H1 (cell line): ENCODE measurements at regions not wholly inside any gene's neighbourhood (a gene's known extent, or its start where the extent isn't known, plus 50 kb on each side); places are given as distances from the start of the nearest gene placed in this dataset.

Experiments used
- CBX5 ChIP-seq: fragments of 300-800, 300-1000 bp; sonication (generic); IDR thresholded peaks from 2 replicates; pipeline ENCODE4 v1.7.1; 2016; ENCODE audit warnings: antibody characterized with exemption, low read length, low read depth
- GABPA ChIP-seq: IDR thresholded peaks from 2 replicates; pipeline ENCODE4 v1.6.1; 2011; ENCODE audit warnings: mild to moderate bottlenecking, low read length, moderate library complexity, borderline replicate concordance; ENCODE audit not compliant: insufficient read depth
- KDM4A ChIP-seq: IDR thresholded peaks from one replicate; pipeline ENCODE4 v1.7.1; 2012; ENCODE audit warnings: low read depth, mild to moderate bottlenecking, moderate library complexity, low read length, inconsistent platforms; ENCODE audit not compliant: severe bottlenecking
- NRF1 ChIP-seq: IDR thresholded peaks from 2 replicates; pipeline ENCODE4 v1.6.1; 2011; ENCODE audit warnings: mild to moderate bottlenecking, low read depth, low read length, improper control_type of control experiment
- SAP30 ChIP-seq: fragments of 300-600 bp; sonication (generic); IDR thresholded peaks from 2 replicates; pipeline ENCODE4 v1.7.1; 2012; ENCODE audit warnings: low read length, moderate library complexity, mild to moderate bottlenecking, inconsistent platforms; ENCODE audit not compliant: insufficient read depth, insufficient replicate concordance
- YY1 ChIP-seq: IDR thresholded peaks from 2 replicates; pipeline ENCODE4 v1.6.1; 2011; ENCODE audit warnings: low read depth, mild to moderate bottlenecking, low read length
- TF ChIP-seq, protein P1 (sequence below): fragments of 300-600 bp; sonication (generic); IDR thresholded peaks from 2 replicates; pipeline ENCODE4 v1.7.1; 2012; ENCODE audit warnings: low read length, moderate library complexity, mild to moderate bottlenecking, inconsistent platforms; ENCODE audit not compliant: insufficient replicate concordance

DNA sequence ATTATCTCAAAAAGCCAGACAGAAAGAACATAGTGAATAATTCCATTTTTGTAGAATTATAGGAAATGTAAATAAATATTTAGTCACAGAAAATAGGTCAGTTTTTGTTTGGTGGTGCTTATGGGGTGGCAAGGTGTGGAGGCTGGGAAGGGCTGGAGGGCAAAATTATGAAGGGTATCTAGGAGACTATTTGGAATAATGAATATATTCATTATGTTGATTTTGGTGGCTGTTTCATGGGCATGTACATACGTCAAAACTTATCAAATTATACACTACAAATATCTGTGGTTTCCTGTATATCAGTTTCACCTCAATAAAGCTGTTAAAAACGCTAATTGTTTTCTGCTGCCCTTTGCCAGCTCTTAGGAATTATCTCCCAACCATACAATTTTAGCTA, 298.7 kb upstream of the GOLIM4 start (continued):
- TF ChIP-seq, protein P1, sequence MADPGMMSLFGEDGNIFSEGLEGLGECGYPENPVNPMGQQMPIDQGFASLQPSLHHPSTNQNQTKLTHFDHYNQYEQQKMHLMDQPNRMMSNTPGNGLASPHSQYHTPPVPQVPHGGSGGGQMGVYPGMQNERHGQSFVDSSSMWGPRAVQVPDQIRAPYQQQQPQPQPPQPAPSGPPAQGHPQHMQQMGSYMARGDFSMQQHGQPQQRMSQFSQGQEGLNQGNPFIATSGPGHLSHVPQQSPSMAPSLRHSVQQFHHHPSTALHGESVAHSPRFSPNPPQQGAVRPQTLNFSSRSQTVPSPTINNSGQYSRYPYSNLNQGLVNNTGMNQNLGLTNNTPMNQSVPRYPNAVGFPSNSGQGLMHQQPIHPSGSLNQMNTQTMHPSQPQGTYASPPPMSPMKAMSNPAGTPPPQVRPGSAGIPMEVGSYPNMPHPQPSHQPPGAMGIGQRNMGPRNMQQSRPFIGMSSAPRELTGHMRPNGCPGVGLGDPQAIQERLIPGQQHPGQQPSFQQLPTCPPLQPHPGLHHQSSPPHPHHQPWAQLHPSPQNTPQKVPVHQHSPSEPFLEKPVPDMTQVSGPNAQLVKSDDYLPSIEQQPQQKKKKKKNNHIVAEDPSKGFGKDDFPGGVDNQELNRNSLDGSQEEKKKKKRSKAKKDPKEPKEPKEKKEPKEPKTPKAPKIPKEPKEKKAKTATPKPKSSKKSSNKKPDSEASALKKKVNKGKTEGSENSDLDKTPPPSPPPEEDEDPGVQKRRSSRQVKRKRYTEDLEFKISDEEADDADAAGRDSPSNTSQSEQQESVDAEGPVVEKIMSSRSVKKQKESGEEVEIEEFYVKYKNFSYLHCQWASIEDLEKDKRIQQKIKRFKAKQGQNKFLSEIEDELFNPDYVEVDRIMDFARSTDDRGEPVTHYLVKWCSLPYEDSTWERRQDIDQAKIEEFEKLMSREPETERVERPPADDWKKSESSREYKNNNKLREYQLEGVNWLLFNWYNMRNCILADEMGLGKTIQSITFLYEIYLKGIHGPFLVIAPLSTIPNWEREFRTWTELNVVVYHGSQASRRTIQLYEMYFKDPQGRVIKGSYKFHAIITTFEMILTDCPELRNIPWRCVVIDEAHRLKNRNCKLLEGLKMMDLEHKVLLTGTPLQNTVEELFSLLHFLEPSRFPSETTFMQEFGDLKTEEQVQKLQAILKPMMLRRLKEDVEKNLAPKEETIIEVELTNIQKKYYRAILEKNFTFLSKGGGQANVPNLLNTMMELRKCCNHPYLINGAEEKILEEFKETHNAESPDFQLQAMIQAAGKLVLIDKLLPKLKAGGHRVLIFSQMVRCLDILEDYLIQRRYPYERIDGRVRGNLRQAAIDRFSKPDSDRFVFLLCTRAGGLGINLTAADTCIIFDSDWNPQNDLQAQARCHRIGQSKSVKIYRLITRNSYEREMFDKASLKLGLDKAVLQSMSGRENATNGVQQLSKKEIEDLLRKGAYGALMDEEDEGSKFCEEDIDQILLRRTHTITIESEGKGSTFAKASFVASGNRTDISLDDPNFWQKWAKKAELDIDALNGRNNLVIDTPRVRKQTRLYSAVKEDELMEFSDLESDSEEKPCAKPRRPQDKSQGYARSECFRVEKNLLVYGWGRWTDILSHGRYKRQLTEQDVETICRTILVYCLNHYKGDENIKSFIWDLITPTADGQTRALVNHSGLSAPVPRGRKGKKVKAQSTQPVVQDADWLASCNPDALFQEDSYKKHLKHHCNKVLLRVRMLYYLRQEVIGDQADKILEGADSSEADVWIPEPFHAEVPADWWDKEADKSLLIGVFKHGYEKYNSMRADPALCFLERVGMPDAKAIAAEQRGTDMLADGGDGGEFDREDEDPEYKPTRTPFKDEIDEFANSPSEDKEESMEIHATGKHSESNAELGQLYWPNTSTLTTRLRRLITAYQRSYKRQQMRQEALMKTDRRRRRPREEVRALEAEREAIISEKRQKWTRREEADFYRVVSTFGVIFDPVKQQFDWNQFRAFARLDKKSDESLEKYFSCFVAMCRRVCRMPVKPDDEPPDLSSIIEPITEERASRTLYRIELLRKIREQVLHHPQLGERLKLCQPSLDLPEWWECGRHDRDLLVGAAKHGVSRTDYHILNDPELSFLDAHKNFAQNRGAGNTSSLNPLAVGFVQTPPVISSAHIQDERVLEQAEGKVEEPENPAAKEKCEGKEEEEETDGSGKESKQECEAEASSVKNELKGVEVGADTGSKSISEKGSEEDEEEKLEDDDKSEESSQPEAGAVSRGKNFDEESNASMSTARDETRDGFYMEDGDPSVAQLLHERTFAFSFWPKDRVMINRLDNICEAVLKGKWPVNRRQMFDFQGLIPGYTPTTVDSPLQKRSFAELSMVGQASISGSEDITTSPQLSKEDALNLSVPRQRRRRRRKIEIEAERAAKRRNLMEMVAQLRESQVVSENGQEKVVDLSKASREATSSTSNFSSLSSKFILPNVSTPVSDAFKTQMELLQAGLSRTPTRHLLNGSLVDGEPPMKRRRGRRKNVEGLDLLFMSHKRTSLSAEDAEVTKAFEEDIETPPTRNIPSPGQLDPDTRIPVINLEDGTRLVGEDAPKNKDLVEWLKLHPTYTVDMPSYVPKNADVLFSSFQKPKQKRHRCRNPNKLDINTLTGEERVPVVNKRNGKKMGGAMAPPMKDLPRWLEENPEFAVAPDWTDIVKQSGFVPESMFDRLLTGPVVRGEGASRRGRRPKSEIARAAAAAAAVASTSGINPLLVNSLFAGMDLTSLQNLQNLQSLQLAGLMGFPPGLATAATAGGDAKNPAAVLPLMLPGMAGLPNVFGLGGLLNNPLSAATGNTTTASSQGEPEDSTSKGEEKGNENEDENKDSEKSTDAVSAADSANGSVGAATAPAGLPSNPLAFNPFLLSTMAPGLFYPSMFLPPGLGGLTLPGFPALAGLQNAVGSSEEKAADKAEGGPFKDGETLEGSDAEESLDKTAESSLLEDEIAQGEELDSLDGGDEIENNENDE = no peak
- no peak for TF ChIP-seq KDM4A
- no peak for TF ChIP-seq GABPA
- no peak for TF ChIP-seq NRF1
- TF ChIP-seq SAP30 = no peak
- no peak for TF ChIP-seq YY1
- TF ChIP-seq CBX5 = no peak
